HG03378 (cell line): ENCODE measurements at regions not wholly inside any gene's neighbourhood (a gene's known extent, or its start where the extent isn't known, plus 50 kb on each side); places are given as distances from the start of the nearest gene placed in this dataset.
A peak's percentile ranks its signal among the peaks of the same experiment; 100 is the strongest.

Experiments used
- ATAC-seq: cut with Tn5 transposase; IDR thresholded peaks from one replicate; pipeline ENCODE4 v1.9.1; 2021; ENCODE audit warnings: mild to moderate bottlenecking, moderate library complexity; ENCODE audit not compliant: unreplicated experiment

GRCh38 chr5:125401724-125402622 lies 655.5 kb upstream of the ZNF608 start:
- ATAC-seq = no peak

- ATAC-seq = no peak
Measured at GRCh38 chr5:125402787-125403186, 656.3 kb upstream of the ZNF608 start.

GRCh38 chr5:125404056-125404455 lies 657.6 kb upstream of the ZNF608 start:
- ATAC-seq = no peak

GRCh38 chr5:125408448-125409233 lies 662.2 kb upstream of the ZNF608 start:
- peak; percentile 54 for ATAC-seq

- ATAC-seq = no peak
Measured at GRCh38 chr5:125409234-125409860, 662.9 kb upstream of the ZNF608 start.

GRCh38 chr5:125409861-125410536 lies 663.6 kb upstream of the ZNF608 start:
- ATAC-seq = no peak

GRCh38 chr5:125410537-125411070 lies 664.2 kb upstream of the ZNF608 start:
- no peak for ATAC-seq

GRCh38 chr5:125411071-125411743 lies 664.8 kb upstream of the ZNF608 start:
- ATAC-seq = peak; percentile 54

- ATAC-seq = peak; percentile 55
Measured at GRCh38 chr5:125411744-125412560, 665.5 kb upstream of the ZNF608 start.

- no peak for ATAC-seq
Measured at GRCh38 chr5:125412561-125413495, 666.4 kb upstream of the ZNF608 start.

GRCh38 chr5:125413496-125414274 lies 667.2 kb upstream of the ZNF608 start:
- no peak for ATAC-seq

GRCh38 chr5:125415126-125415525 lies 668.7 kb upstream of the ZNF608 start:
- no peak for ATAC-seq

- ATAC-seq = no peak
Measured at GRCh38 chr5:125416055-125416454, 669.6 kb upstream of the ZNF608 start.

- ATAC-seq = no peak
Measured at GRCh38 chr5:125421006-125421405, 674.6 kb upstream of the ZNF608 start.

- no peak for ATAC-seq
Measured at GRCh38 chr5:125422342-125422741, 675.9 kb upstream of the ZNF608 start.

- ATAC-seq = no peak
Measured at GRCh38 chr5:125424402-125425141, 678.1 kb upstream of the ZNF608 start.

- no peak for ATAC-seq
Measured at GRCh38 chr5:125429498-125429897, 683.1 kb upstream of the ZNF608 start.
